Calu3 (cell line): ENCODE measurements at regions not wholly inside any gene's neighbourhood (a gene's known extent, or its start where the extent isn't known, plus 50 kb on each side); places are given as distances from the start of the nearest gene placed in this dataset.

Experiments used
- BruUV-seq: library from RNA; stranded (reverse); fragments of 400-500 nt; replicated peaks from 2 replicates; lab custom pipeline; 2021; lab: Mats Ljungman, UMichigan
- CTCF ChIA-PET: fragments of 300-600 bp; sonication (Branson Sonifier 250); formaldehyde crosslinking; loops from one replicate; lab custom pipeline; 2022; ENCODE audit warnings: antibody characterized with exemption; lab: Charles Lee
- DNase-seq: peaks from one replicate; pipeline ENCODE4 v3.0.0; 2022
- H3K27ac Mint-ChIP-seq: one replicate; pipeline ENCODE4 v1.8.0; 2022; ENCODE audit warnings: mixed read lengths; ENCODE audit not compliant: unreplicated experiment
- H3K27me3 Mint-ChIP-seq: one replicate; pipeline ENCODE4 v1.8.0; 2022; ENCODE audit warnings: mixed read lengths; ENCODE audit not compliant: unreplicated experiment
- H3K36me3 Mint-ChIP-seq: one replicate; pipeline ENCODE4 v1.8.0; 2022; ENCODE audit warnings: mild to moderate bottlenecking, moderate library complexity, mixed read lengths; ENCODE audit not compliant: insufficient read depth, unreplicated experiment
- H3K4me1 Mint-ChIP-seq: one replicate; pipeline ENCODE4 v1.8.0; 2022; ENCODE audit warnings: mild to moderate bottlenecking, low read depth, mixed read lengths; ENCODE audit not compliant: unreplicated experiment
- H3K4me3 Mint-ChIP-seq: one replicate; pipeline ENCODE4 v1.8.0; 2022; ENCODE audit warnings: mild to moderate bottlenecking, low read depth, moderate library complexity, mixed read lengths; ENCODE audit not compliant: unreplicated experiment
- H3K9me3 Mint-ChIP-seq: one replicate; pipeline ENCODE4 v1.8.0; 2022; ENCODE audit warnings: low read depth, mixed read lengths; ENCODE audit not compliant: unreplicated experiment
- CTCF ChIP-seq: fragments of 200-600 bp; IDR thresholded peaks from one replicate; pipeline ENCODE4 v1.8.0; 2022; ENCODE audit warnings: antibody characterized with exemption; ENCODE audit not compliant: unreplicated experiment
- intact Hi-C: fragments of 100-400 bp; cut with micrococcal nuclease; formaldehyde crosslinking; loops from one replicate; pipeline ENCODE4 v1.10.0; 2022; ENCODE audit not compliant: unreplicated experiment

GRCh38 chr12:88909510-88909909 is 329.2 kb upstream of the KITLG start:
- TF ChIP-seq CTCF, result no peak
- Mint-ChIP-seq H3K27me3 (no peaks in the 10 kb centered on the region), H3K4me3 (no peak overlapping the region), H3K36me3 (no peaks in the 10 kb centered on the region), H3K9me3 (peaks cover 9% of the 10 kb centered on the region), H3K27ac (no peak overlapping the region), H3K4me1 (no peaks in the 10 kb centered on the region)
- no TSS peak for BruUV-seq
- intact Hi-C loops, result no loop called here
- no peak for DNase-seq
- CTCF ChIA-PET, result no interaction called here

- H3K27ac Mint-ChIP-seq, result no peak overlapping the region
- H3K27me3 Mint-ChIP-seq, result no peaks in the 10 kb centered on the region
- no peaks in the 10 kb centered on the region for H3K36me3 Mint-ChIP-seq
- no TSS peak for BruUV-seq
- CTCF ChIA-PET, result no interaction called here
- no peak for DNase-seq
- no peak overlapping the region for H3K4me3 Mint-ChIP-seq
- TF ChIP-seq CTCF, result no peak
- peaks cover 5% of the 10 kb centered on the region for H3K9me3 Mint-ChIP-seq
- intact Hi-C loops, result no loop called here
- no peaks in the 10 kb centered on the region for H3K4me1 Mint-ChIP-seq
Measured at GRCh38 chr12:88908345-88908744, 328.1 kb upstream of the KITLG start.

- CTCF ChIA-PET, result no interaction called here
- TF ChIP-seq CTCF, result no peak
- intact Hi-C loops, result no loop called here
- Mint-ChIP-seq H3K9me3 (peaks cover 4% of the 10 kb centered on the region), H3K27ac (no peak overlapping the region), H3K4me1 (no peaks in the 10 kb centered on the region), H3K27me3 (no peaks in the 10 kb centered on the region), H3K4me3 (no peak overlapping the region), H3K36me3 (no peaks in the 10 kb centered on the region)
- no TSS peak for BruUV-seq
- no peak for DNase-seq
Measured at GRCh38 chr12:88904705-88905104, 324.4 kb upstream of the KITLG start.

- no peaks in the 10 kb centered on the region for H3K4me1 Mint-ChIP-seq
- no peak overlapping the region for H3K27ac Mint-ChIP-seq
- DNase-seq, result no peak
- no peaks in the 10 kb centered on the region for H3K36me3 Mint-ChIP-seq
- H3K9me3 Mint-ChIP-seq, result no peaks in the 10 kb centered on the region
- TF ChIP-seq CTCF, result no peak
- H3K4me3 Mint-ChIP-seq, result no peak overlapping the region
- no TSS peak for BruUV-seq
- intact Hi-C loops, result no loop called here
- CTCF ChIA-PET, result no interaction called here
- H3K27me3 Mint-ChIP-seq, result no peaks in the 10 kb centered on the region
Measured at GRCh38 chr12:88903333-88903732, 323.1 kb upstream of the KITLG start.
